SIG-M5 treated with dmso at 0.1 percent for 504 hours (cell line): ENCODE measurements at regions not wholly inside any gene's neighbourhood (a gene's known extent, or its start where the extent isn't known, plus 50 kb on each side); places are given as distances from the start of the nearest gene placed in this dataset.
"Not testable (repeated sequence)": the region's sequence is repeated elsewhere in the genome, so short reads cannot be mapped to it uniquely, and the experiment has no call there.

Experiments used
- DNase-seq: peaks from one replicate; lab custom pipeline; 2025; ENCODE audit not compliant: unreplicated experiment; lab: John Stamatoyannopoulos, UW

- not testable (repeated sequence) for DNase-seq
Observed at GRCh38 chr3:164291486-164291885, 786.8 kb downstream of the SI start.

DNA sequence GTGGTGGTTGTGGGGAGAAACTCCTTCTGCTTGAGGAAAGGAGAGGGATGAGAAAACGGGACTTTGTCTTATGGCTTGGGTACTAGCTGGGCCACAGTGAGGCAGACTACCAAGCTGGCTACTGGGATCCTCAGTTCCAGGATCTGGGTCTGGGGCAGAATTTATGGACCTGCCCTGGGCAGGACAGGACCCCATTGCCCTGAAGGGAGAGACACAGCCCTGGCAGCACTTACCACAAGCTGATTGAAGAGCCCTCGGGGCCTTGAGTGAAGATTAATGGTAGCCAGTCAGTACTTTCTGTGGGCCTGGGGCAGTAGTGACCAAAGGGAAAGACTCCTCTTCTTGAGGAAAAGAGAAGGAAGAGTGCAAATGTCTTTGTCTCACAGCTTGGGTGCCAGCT is 799.7 kb downstream of the SI start:
- DNase-seq = no peak

GRCh38 chr3:164267053-164267452 is 811.2 kb downstream of the SI start:
- DNase-seq = no peak

GRCh38 chr3:164250923-164251322 is 827.4 kb downstream of the SI start:
- DNase-seq = no peak

DNA sequence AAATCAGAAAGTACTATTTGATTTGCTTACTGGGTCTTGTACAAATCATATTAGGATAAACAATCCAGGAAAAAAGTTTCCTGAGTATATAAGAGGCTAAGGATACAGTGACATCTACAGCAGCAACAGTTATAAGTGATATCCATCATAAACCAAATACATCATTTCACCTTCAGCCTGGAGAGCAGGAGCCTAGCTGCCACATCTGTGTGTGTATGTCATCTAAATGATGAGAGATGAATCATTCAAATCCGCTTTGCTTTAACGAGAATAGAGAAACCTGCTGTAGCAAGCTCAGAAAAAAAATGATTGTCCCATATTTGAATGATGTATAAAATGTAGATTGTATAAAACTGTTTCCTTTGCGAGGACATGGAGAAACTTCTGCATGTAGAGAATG is 841.4 kb downstream of the SI start:
- DNase-seq = no peak

- DNase-seq = no peak
Observed at GRCh38 chr3:164235289-164236028, 842.8 kb downstream of the SI start.

DNA sequence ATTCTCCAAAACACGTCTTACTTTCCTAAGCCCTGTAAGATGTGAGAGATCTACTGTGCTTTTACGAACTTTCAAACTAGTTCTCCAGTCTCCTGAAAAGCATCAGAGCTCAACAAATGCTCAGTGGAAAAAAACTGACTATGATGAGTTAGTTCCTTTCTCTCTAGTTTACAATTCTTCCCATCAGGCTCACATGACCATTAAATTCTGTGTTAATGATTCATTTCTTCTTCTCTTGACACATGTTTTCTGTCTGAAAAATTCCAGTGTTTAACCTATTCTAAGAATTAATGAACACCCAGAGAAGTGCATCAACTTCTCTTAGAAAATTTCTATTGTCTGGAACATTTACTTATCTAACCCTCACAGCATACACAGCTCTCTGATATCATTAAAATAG is 844.3 kb downstream of the SI start:
- no peak for DNase-seq

DNA sequence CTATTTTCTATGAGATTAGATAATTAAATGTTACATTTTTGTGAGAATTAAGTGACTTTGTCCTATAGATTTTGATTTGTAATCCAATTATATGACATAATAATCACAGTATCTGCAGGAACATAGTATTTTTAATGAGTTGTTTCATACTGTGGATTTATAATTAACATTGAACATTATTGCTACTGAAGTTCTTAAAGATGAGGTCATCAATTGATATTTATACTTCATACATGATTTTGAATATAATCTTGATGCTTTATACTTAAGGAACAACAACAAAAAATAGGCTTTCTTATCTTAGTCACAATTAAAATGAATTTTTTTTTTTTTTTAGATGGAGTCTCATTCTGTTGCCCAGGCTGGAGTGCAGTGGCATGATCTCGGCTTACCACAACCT is 846.6 kb downstream of the SI start:
- no peak for DNase-seq

DNA sequence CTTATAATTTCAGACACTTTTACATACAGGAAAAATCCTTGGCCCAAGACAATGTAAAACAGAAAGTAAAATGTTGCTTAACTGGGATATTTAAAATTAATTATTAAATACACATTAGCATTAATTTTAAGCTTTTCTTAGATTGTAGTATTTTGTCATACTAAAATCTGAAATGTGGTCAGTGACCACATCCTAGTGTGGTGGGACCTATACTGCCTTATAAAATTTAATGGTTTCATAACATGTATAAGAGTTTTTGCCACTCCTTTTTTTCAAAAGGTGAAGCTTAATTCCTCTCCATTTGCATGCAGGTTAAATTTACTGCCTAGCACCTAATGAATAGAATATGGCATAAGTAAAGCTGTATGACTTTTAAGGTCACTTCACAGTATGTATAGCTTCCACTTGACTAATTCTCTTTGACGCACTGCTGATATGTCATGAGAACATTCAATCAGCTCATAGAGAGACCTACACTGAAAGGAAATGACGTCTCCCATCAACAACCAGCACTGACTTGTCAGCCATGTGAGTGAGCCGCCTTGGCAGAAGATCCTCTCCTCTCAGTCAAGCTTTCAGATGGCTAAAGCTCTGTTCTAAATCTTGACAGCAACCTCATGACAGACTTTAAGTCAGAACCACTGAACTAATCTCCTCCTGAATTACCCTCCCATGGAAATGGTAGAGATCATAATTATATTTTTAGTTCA is 847.8 kb downstream of the SI start:
- no peak for DNase-seq

DNA sequence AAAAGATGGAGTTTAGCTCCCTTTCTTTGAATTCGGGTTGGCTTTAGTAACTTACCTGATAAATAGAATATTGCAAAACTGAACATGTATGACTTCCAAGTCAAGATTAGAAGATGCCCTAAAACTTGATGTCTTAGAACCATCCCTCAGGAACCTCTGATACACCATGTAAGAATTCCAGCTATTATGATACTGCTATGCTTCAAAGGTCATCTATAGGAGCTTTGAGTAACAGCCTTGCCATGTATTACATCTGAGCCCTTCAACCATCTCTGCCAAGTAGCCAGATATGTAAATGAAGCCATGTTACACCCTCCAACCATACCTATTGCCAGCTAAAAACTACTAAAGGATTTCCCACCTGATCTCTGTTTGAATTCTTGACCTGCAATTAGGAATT is 854.2 kb downstream of the SI start:
- DNase-seq = no peak

DNA sequence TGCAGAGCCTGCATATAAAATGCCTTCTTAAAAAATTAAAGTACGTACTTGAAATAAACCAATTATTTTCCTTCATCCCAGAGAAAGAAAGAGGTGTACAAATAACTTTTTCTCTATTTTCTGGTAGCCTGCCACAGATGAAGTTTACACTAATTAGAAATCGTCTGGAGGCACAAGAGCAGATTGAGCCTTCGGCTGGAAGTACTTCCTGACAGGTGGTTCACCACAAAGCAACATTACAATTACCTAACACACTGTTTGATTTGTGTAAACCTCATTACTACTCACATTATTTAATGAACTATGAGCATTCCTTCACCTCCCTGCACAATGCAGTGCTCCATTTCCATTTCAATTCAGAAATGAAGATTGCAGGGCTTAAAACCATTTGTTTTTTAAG is 856.1 kb downstream of the SI start:
- DNase-seq = no peak

GRCh38 chr3:164221297-164221696 is 857.0 kb downstream of the SI start:
- DNase-seq = no peak

GRCh38 chr3:164209363-164209762 is 868.9 kb downstream of the SI start:
- no peak for DNase-seq

- no peak for DNase-seq
Observed at GRCh38 chr3:164208821-164209220, 869.5 kb downstream of the SI start.

GRCh38 chr3:164208048-164208447 is 870.2 kb downstream of the SI start:
- DNase-seq = no peak

GRCh38 chr3:164200053-164200823 is 878.1 kb downstream of the SI start:
- DNase-seq = no peak

- DNase-seq = no peak
Observed at GRCh38 chr3:164196477-164196876, 881.8 kb downstream of the SI start.

DNA sequence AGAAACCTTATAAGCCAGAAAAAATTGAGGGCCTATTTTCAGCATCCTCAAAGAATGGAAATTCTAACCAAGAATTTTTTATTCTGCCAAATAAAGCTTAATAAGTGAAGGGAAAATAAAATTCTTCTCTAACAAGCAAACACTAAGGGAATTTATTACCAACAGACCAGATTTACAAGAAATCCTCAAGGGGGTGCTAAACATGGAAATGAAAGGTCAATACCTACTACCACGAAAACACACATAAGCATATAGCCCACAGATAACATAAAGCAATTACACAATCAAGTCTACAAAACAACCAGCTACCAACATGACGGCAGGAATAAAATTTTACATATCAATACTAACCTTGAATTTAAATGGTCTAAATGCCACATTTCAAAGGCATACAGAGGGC is 883.5 kb downstream of the SI start:
- DNase-seq = no peak

DNA sequence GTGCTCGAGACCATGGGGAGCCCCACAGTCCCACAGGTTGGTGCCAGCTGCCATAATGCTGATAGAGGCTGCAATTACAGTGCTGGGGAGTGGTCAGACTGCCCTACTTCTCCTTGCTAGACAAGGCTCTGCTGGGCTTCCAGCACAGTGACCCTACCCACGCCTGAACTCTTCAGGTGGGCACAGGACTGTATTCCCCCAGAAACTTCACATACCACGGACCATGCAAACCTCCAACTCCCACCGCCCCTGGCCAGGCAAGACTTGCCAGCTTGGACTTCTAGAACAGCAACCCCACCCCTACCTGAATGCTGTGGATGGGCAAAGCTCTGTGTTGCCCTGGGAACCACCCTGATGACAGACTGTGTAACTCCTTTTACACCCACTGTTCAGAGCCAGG is 885.3 kb downstream of the SI start:
- DNase-seq = no peak

DNA sequence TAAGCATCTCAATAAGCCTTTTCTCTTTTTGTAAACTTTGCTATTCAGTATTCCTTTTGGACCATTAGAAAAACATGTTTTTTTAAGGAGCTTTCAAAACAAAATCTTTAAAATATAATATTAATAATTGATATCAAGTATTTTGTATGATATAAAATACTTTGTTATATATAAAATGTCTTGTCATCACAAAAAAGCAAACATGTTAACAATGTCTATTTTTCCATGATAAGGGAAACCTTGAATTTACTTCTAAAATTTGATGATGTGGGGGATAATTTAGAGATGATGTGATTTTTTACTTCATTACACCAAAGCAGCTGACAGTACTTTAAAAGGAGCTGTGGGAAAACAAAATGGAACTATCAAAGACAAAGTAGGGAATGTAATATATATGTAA is 887.7 kb downstream of the SI start:
- no peak for DNase-seq

DNA sequence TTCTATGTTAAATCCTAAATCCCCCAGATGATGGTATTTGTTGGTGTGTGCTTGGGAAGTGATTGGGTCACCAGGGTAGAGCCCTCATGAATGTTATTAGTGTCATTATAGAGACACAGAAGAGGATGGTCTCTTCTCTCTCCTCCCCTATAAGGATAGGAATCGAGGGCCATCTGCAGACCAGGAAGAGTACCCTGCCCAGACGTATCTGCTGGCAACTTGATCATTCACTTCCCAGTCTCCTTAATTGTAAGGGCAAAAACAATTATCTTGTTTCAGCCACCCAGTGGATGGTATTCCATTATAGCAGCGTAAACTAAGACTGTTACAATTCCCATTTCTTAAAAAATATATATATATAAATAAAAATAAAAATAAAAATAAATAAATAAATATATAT is 892.2 kb downstream of the SI start:
- no peak for DNase-seq
